ENCODE measurements at regions not wholly inside any gene's neighbourhood (a gene's known extent, or its start where the extent isn't known, plus 50 kb on each side); places are given as distances from the start of the nearest gene placed in this dataset.

- DNase-seq (ENCODE audit: low read depth in 2 of 3, low spot score in 1 of 3): no peak
These were observed 1703.6 kb downstream of the EFNB2 start for GRCh38 chr13:104831831-104832230.

GRCh38 chr13:104823709-104824108, 1711.8 kb downstream of the EFNB2 start:
- no peak for DNase-seq (ENCODE audit: low read depth in 2 of 3, low spot score in 1 of 3)

GRCh38 chr13:104823071-104823470, 1712.4 kb downstream of the EFNB2 start:
- DNase-seq (ENCODE audit: low read depth in 2 of 3, low spot score in 1 of 3): no peak

- no peak for DNase-seq (ENCODE audit: low read depth in 2 of 3, low spot score in 1 of 3)
These were observed 1718.2 kb downstream of the EFNB2 start for GRCh38 chr13:104817271-104817670.

- no peak for DNase-seq (ENCODE audit: low read depth in 2 of 3, low spot score in 1 of 3)
These were observed 1718.7 kb downstream of the EFNB2 start for GRCh38 chr13:104816726-104817125.

- no peak for DNase-seq (ENCODE audit: low read depth in 2 of 3, low spot score in 1 of 3)
These were observed 1725.2 kb downstream of the EFNB2 start for GRCh38 chr13:104810242-104810641.

GRCh38 chr13:104809483-104809882, 1726.0 kb downstream of the EFNB2 start:
- no peak for DNase-seq (ENCODE audit: low read depth in 2 of 3, low spot score in 1 of 3)

GRCh38 chr13:104805346-104805745, 1730.1 kb downstream of the EFNB2 start:
- no peak for DNase-seq (ENCODE audit: low read depth in 2 of 3, low spot score in 1 of 3)

- DNase-seq (ENCODE audit: low read depth in 2 of 3, low spot score in 1 of 3): no peak
These were observed 1732.9 kb upstream of the SLC10A2 start for GRCh38 chr13:104799152-104799551.

- no peak for DNase-seq (ENCODE audit: low read depth in 2 of 3, low spot score in 1 of 3)
These were observed 1732.3 kb upstream of the SLC10A2 start for GRCh38 chr13:104798486-104798885.

GRCh38 chr13:104796581-104796980, 1730.4 kb upstream of the SLC10A2 start:
- DNase-seq (ENCODE audit: low read depth in 2 of 3, low spot score in 1 of 3): no peak

- no peak for DNase-seq (ENCODE audit: low read depth in 2 of 3, low spot score in 1 of 3)
These were observed 1719.7 kb upstream of the SLC10A2 start for GRCh38 chr13:104785952-104786351.

GRCh38 chr13:104784891-104785290, 1718.7 kb upstream of the SLC10A2 start:
- DNase-seq (ENCODE audit: low read depth in 2 of 3, low spot score in 1 of 3): no peak

- no peak for DNase-seq (ENCODE audit: low read depth in 2 of 3, low spot score in 1 of 3)
These were observed 1716.5 kb upstream of the SLC10A2 start for GRCh38 chr13:104782741-104783140.

GRCh38 chr13:104779311-104779993, 1713.2 kb upstream of the SLC10A2 start:
- DNase-seq (ENCODE audit: low read depth in 2 of 3, low spot score in 1 of 3): no peak

GRCh38 chr13:104773775-104774174, 1707.6 kb upstream of the SLC10A2 start:
- peak in 1 of 3 donors; percentile 0 for DNase-seq (ENCODE audit: low read depth in 2 of 3, low spot score in 1 of 3)

GRCh38 chr13:104769545-104769944, 1703.3 kb upstream of the SLC10A2 start:
- no peak for DNase-seq (ENCODE audit: low read depth in 2 of 3, low spot score in 1 of 3)

- no peak for DNase-seq (ENCODE audit: low read depth in 2 of 3, low spot score in 1 of 3)
These were observed 1700.1 kb upstream of the SLC10A2 start for GRCh38 chr13:104766319-104766718.

GRCh38 chr13:104764600-104764999, 1698.4 kb upstream of the SLC10A2 start:
- no peak for DNase-seq (ENCODE audit: low read depth in 2 of 3, low spot score in 1 of 3)

- no peak for DNase-seq (ENCODE audit: low read depth in 2 of 3, low spot score in 1 of 3)
These were observed 1692.9 kb upstream of the SLC10A2 start for GRCh38 chr13:104759069-104759468.

GRCh38 chr13:104757712-104758111, 1691.5 kb upstream of the SLC10A2 start:
- DNase-seq (ENCODE audit: low read depth in 2 of 3, low spot score in 1 of 3): no peak

- DNase-seq (ENCODE audit: low read depth in 2 of 3, low spot score in 1 of 3): no peak
These were observed 1684.2 kb upstream of the SLC10A2 start for GRCh38 chr13:104750377-104750776.

- no peak for DNase-seq (ENCODE audit: low read depth in 2 of 3, low spot score in 1 of 3)
These were observed 1674.5 kb upstream of the SLC10A2 start for GRCh38 chr13:104740641-104741222.
